Adrenal gland (tissue), 5 donors: ENCODE measurements at regions not wholly inside any gene's neighbourhood (a gene's known extent, or its start where the extent isn't known, plus 50 kb on each side); places are given as distances from the start of the nearest gene placed in this dataset.

Experiments
- CTCF ChIP-seq, 6 experiments: fragments of 450-650 bp in 4 of 6; fragments of 200-600 bp in 2 of 6; sonication (generic) in 1 of 6; IDR thresholded peaks; 1 replicate in 5 of 6; 2 replicates in 1 of 6; pipeline versions ENCODE4 v1.5.1 to v1.8.0; 2016 to 2021; ENCODE audit warnings: antibody characterized with exemption in 6 of 6, mild to moderate bottlenecking in 2 of 6, moderate library complexity in 1 of 6
- POLR2A ChIP-seq, 2 donors: fragments of 450-650 bp; IDR thresholded peaks; one replicate each; pipeline ENCODE4 v1.6.1; 2017; ENCODE audit warnings: antibody characterized with exemption in 2 of 2, mild to moderate bottlenecking in 2 of 2, moderate library complexity in 1 of 2
- donor health status: DM: no; HTN: no; CAD: no.

GRCh38 chr3:106209482-106209881 lies 340.7 kb upstream of the CBLB start:
- no peak for TF ChIP-seq POLR2A (IDR thresholded peaks at IDR 0.05)
- TF ChIP-seq CTCF (IDR thresholded peaks at IDR 0.05) = no peak
